Fibroblast of skin of right quadriceps (primary cell): ENCODE measurements at regions not wholly inside any gene's neighbourhood (a gene's known extent, or its start where the extent isn't known, plus 50 kb on each side); places are given as distances from the start of the nearest gene placed in this dataset.

Source experiments
- DNase-seq: peaks from one replicate; pipeline ENCODE4 v3.0.0-alpha.2; 2013

DNA sequence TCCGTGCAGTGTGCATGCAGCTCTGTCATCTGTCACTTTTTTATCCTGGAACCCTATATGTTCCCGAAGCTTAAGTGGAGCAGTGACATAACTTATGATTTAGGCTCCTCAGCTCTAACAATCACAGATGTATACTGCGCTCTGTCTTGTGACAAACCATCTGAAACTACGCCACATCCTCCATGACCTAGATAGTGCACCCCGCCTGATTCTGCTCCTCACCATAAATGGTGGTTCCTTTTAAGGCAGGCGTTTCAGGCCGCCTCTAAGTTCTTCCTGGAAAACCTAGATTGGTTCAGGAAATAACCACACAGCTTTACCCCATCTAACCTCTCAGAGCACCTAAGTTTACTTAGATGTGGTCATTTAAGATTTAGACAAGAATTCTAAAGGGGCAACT, 372.0 kb downstream of the CDH10 start:
- no peak for DNase-seq

DNA sequence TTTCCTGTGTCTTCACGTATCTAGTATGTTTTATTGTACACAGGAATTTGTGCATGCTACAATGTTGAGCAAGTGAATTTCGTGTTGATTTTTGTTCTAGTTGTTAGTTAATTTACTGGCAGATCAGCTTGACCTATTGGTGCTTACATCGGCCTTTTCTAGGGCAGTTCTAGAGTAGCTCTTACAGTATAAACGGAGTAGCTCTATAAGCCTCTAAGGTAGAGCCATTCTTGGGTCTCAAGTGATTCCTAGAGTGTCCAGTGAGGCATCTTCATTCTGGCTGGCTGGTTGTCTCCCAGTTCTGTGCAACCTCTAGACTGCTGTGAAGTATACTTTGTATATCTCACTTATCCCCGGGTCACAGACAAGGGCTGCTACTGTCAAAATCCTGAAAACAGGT, 364.6 kb downstream of the CDH10 start:
- no peak for DNase-seq

DNA sequence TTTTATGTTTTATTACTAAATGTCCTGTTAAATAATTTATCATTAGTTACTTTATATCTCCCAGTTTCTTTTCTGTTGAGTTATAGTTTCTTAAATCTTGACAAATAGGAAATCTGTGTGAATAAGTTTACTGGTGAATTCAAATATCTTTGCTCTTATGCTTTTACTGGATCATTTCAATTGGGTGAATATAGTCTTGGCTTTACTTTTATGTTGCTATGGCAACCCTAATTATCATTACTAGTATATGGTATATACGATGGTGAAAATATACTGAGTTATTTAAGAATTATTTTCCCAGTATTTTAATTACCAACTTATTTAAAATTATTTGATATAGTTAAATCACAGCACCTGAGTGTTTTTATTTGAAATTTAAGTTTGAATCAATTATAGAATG, 363.0 kb downstream of the CDH10 start:
- DNase-seq, result no peak

DNA sequence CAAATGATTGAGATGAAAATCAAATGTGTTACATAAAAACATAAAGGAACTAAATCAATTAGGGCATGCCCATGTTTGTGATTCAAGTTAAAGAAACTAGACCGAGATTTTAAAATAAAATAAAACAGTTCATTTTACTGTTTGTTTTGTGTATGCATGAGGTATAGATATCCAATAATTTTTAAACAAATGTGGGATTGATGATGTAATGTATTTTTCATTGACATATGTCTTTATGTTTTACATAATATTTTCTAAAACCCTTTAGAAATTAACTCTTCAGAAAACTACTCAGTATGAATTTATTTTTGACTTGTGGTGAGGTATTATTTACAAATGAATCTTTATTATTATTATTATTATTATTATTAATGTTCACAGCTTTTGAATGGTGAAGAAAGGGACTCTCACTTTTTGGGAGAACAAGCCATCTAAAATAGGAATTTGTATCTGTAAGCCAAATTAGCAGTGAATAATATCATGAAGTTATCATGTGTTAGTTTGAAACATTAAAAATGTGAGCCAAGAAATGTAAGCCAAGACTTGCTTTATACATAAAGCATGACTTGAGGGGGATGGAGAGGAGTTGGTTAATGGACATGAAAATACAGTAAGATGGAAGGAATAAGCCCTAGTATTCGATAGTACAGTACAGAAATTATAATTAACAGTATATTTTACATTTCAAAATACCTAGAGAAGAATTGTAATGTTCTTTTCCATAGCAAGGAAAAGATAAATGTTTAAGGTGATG, 355.0 kb downstream of the CDH10 start:
- no peak for DNase-seq

DNA sequence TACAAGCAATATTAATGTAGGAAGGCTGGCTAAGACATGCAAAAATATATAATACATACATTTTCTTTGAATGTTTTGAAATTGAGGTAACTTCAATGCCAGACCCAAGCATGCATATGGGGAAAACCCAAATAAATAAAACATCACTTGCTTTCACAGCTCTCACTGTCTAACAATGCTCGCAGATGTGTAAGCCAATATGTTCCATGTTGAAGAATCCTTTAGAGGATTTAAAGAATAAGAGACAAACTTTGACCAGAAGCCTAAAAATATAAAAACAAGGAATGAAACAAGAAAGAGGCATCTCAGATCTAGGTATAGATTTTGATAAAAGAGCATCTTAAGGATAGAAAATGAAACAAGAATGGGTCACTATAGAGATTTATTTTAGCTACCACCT, 354.2 kb downstream of the CDH10 start:
- no peak for DNase-seq

DNA sequence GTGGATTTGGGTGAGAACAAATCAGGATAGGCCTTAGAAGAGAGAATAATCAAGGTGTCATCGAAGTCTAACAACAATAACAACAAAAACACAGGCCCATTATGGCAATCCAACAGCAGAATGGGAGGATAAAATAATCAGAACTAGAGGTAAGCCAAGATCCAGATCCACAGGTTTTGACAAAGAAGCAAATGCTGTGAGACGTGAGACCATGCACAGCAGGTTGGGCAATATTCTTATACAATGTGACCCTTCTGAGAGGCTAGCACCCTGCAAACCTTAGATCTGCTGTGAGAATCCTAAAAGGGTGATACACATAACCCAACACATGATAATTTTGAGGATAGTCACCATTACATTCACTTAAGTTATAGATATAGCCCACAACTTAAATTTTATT, 352.9 kb downstream of the CDH10 start:
- DNase-seq, result no peak

DNA sequence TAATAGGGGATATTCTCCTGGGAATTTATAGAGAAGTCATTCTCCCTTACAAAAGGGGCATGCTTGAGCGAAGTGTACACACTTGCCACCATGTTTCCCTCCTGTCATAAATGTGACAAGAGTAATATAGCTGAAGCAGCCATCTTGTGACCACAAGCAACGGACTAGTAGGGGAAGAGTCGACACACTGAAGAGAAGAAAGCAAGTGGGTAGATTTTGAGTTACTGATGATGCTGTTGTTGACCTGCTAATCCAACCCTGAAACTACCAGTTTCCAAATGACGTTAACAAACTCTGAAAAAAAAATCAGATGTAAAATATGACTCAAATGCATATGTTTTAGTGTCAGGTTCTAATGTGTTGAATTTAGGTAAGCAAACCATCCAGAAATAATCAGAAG, 350.4 kb downstream of the CDH10 start:
- DNase-seq, result no peak

DNA sequence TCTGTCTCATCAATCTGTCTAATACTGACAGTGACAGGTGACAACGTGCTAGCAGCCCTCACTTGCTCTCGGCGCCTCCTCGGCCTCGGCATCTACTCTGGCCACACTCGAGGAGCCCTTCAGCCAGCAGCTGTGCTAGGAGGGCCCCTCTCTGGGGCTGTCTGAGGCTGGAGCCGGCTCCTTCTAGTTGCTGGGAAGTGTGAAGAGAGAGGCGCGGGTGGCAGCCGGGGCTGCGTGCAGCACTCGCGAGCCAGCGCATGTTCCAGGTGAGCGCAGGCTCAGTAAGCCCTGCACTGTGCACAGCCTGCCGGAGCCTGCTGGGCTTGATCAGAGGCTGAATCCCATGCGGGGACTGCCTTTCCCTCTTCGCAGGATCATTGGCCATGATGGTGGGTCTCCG, 330.7 kb downstream of the CDH10 start:
- no peak for DNase-seq

DNA sequence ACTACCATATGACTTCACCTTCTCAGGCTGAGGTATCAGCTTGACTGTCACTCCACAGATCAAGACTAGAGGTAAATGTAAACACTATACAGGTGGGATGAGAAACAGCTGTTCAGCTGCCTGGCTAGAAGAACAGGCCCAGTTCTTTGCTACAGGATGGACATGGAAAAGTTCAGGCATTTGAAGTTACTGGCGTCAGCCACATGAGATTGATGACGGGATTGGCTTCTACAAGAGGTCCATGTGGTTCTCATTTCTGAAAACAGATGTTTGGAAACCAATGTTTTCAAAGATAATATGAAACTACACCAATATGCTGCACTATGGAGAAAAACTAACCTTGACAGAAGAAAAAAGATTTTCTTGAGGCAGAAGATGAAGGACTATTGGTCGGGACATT, 324.1 kb downstream of the CDH10 start:
- DNase-seq, result no peak

DNA sequence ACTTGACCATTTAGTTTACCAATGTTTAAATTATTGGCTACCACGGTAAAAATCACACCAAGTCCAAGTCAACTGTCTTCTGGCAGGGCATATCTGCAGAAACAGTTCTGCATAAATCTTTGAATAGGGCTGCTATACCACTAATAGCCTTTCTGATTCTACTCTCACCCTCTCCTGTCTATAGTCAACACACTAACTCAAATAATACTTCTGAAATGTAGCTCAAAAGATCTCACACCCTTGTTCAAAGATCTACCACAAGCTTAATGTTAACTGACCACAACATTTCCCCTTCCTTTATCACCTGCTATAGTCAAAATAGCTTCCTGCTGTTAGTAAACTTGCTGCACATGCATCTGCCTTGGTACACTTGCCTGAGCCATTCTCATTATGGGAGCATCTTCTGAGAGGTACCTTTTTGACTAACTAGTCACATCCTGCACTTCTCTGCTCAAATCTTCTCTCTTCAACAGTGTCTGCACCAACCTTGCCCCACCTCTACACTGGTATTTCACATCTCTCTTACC, 319.4 kb downstream of the CDH10 start:
- no peak for DNase-seq

DNA sequence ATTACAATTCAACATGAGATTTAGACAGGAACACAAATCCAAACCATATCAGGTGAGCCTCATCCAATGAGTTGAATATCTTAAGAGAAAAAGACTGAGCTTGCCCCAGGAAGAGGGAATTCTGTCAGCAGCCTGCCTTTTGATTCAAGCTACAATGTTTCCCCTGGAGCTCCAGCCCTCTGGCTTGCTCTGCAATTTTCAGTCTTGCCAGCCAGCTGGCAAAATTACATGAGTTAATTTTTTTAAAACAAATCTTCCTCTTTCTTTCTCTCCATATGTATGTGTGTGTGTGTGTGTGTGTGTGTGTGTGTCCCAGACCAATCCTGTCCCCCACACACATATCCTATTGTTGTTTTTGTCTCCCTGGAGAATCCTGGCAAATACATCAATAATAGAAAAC, 313.2 kb downstream of the CDH10 start:
- no peak for DNase-seq

DNA sequence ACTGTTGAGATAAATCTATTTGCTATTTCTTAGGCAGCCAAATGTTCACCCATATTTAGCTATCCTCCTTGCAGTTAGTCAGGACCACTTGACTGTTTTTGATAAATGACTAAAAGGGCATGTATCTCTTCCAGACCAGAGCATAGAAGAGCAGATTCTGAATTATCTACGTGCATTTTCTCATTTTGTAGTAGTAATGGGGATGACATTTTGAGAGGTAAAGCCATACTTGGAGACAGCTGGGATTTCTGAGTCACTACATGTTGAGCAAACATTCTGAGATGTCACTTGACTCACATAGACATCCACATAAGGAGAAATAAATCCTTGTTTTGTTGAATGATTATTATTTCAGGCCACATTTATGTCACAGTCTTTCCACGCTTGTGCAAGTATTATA, 297.6 kb downstream of the CDH10 start:
- no peak for DNase-seq

DNA sequence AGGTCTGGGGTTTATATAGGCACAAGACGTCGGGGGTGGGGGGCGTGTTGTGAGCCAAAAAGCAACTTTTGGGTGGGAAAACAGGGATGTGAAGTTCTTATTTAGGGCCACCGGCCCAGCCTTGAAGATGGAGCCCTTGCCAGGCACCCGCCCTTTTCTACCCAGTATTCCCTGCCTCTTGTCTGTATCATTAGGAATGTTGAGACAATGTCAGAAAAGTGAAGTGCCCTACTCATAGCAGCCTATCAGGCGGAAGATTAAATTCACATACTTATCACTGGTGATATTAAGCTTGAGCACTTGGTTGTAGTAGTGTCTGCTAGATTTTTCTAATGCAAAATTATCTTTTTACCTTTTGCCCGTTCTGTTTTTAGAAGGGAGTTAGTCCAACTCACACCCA, 293.5 kb downstream of the CDH10 start:
- DNase-seq, result no peak

DNA sequence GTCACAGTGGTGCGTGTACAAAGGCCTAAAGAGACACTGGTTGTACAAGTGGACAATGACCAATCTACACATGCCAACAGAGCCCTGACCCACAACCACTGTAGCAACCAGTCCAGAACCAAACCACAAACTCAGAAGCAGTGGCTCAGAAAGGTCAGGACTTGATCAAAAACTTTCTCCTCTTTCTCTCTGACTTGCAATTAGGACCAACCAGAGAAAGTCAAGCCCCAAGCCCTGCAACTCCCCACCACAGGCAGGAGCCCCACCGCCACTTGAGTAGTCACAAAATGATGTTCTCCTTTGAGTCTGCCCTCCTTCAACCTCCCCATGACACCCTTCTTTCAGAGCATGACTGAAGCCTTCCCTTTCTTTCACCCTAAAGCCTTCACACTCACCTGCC, 291.8 kb downstream of the CDH10 start:
- no peak for DNase-seq

DNA sequence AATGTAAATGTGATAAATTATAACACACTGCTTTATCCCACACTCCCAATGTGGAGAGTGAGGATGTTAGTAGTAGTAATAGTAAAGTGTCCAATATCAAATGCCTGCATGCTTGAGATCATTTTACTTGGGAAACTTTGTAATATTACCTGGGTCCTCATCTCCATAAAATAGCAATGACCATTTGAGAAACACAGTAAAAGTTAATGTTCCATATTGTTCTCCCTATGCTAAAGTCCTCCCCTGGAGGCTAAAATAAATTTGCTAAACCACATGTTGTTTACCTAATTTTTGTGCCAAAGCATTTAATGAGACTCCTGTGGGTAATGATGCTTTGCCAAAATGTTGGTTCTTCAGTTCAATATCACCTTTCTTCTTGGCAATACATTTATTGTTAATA, 291.2 kb downstream of the CDH10 start:
- no peak for DNase-seq

DNA sequence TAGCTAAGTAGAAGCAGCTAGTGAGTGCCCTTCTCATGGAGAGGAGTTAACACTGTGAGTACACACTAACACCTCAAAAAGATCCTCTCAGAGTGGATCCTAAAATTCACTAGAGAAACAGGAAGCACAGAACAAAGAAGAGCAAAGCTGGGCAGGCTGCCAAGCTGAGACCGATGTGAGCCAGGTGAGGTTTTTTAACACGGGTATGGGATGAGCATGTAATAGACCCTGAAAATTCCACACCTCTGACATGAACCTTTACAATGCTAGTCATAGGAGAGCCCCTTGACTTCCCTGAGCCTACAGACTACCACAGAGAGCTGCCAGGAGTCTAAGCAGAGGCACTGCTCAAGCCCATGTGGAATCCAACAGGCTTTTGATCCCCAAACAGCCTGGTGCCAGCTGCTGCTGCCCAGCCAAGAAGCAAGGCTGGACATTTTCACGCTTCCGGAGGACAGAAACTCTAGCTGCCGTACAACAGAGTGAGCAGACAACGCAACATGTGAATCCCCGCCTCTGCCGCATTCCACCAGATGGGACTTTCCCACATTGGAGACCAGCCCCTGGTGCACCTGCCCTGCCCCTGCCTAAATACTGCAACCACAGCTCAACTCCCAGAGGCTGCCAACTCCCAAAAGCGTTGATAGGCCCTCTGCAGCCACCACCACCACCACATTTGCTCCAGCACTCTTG, 280.8 kb downstream of the CDH10 start:
- DNase-seq, result no peak

DNA sequence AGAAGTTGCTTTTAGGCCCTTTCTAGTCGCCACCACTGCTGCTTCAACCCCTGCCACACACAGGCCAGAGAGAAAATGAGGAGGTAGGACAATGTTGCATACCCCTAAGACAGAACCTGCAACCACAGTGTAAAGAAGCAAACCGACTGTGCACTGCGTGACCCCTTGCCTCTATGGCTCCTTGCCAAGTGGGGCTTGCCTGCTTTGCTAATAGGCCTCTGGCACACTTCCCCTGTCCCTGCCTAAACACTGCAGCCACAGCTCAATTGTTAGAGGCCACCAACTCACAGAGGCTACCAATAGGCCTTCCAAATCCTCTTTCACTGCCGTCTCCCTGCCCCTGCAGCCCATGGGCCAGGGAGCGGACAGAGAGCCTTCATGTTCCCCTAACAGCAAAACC, 280.1 kb downstream of the CDH10 start:
- no peak for DNase-seq

DNA sequence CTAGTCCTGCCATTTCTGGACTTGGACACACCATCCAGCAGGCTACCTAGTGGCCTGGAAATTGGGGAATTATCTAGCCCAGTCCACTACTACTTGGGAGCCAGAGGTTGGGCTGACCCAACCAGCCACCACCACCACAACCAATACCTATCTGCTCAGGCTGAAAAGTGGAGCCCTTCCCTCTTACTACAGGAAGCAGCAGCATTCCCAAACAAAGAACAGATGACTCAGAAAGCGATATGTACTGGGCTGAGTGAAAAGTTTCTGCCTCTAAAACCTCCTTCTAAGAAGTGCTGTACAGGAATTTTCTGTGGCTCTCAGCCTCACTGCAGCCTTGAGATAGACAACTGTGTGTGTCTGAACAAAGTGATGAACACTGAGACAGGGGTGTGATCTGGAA, 279.4 kb downstream of the CDH10 start:
- DNase-seq, result no peak

DNA sequence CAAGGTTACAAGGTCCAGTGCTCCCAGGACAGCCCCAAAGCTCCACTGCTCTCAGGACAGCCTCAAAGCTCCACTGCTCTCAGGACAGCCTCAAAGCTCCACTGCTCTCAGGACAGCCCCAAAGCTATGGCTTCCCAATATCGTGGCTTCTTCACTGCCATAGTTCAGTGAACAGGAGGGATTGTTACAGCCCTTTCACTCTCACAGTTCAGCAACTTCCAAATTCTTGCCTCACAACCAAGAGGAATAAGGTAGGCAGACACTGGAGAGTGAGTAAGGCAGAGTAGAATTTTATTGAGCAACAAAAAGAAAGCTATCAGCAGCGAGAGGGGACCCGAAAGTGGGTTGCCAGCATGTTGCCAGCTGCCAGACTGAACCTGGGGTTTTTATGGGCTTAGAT, 277.6 kb downstream of the CDH10 start:
- no peak for DNase-seq

DNA sequence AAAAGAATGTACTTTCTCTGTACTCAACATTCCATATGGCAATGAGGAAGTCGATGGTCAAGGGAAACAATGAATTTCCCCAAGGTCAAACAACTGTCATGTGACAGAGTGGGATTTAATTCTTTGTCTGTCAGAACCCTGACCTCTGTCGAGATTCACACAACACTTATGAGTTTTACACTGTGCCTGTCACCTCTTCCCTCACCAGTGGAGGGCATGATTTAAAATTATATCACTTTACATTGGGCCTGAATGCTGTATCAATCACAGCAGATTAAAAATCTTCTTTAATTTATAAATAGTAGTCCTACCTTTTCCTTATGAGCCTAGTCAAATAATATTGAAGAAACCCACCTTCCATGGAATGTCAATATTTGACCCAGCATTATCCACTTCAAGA, 276.7 kb downstream of the CDH10 start:
- no peak for DNase-seq

DNA sequence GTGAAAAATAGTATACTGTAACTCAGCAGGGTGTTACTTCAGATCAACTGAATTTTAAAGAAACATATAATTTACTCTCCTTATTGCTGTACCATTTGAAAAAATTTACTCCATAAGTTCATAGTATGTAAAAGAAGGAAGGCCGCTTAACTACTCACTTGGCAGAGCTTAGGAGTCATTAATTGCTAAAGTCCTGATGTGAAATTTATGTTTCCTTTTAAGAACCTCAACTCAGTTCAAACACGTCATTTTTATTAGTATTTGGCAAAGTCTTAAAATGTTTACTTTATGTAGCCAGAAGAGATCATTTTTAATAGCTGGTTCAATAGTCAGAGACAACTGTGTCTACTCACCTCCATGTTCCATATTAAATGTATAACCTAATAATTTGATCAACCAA, 268.6 kb downstream of the CDH10 start:
- no peak for DNase-seq

DNA sequence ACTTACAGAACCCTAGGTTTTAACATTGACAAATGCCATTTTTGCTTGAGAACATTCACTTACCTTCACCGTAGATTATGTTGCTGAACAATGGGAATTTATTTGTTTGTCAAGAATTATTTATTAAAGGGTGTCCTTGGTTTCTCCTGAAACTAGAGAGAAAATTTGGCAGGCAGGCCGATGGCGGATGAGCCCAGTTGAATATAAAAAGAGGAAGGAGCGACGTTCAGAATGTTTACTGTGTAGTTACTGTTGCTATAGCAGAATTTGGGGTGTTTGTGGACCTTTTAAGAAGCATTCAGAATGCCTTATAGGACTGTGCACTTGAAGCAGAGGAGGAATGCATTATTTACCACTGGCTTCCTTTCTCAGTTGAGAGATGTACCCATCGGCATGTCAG, 268.2 kb downstream of the CDH10 start:
- DNase-seq, result no peak

DNA sequence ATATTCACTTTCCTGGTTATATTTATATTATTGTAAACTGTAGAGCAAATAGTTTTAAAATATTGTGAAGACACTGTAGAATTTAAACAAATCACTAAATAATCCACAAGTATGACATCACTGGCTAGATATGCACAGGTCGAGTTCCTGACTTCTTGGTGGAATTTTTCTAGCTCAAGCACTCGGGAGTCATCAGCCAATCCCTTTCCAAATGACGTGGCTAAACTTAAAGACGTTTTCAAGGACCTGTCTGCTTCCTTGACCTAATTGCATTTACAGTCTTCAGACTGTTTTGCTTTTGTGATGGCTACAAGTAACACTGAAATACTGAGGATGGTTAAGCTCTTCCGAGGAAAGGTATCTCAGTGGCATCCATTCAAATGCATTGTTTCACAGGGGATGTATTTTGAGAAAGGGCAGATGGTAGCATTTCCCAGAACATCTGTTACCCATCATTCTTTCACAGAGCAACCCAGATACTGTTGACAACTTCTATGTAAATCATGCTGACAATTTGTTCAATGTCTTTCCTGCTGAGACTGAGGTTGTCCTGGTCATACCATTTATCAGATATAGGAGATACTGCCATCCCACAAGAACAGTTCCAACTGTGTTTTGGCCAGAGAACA, 262.8 kb downstream of the CDH10 start:
- DNase-seq, result peak; percentile 12

DNA sequence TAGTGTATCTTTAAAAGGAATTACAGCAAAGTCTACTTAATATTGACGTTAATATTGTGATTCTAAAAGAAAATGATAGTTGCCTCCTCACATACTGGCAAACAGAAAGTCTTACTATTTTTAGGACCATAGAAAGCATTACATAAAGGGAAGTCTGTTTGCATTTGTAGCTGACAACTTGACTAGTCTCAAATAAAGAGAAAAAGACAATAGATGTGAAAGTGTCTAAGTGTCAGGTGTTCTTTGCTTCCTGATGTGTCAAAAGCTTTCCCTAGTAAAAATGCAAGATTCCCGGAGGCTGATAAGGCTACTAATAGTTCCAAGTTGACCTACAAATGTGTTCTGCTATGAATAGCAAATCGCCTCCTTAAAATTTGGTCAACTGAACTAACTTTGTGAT, 259.7 kb downstream of the CDH10 start:
- DNase-seq, result no peak
